NT2/D1 (cell line): ENCODE measurements at regions not wholly inside any gene's neighbourhood (a gene's known extent, or its start where the extent isn't known, plus 50 kb on each side); places are given as distances from the start of the nearest gene placed in this dataset.

Experiments
- YY1 ChIP-seq: IDR thresholded peaks from 2 replicates; pipeline ENCODE4 v1.6.1; 2011; ENCODE audit not compliant: insufficient read length, insufficient read depth
- ZNF274 ChIP-seq: IDR thresholded peaks from 2 replicates; pipeline ENCODE4 v1.6.1; 2011; ENCODE audit warnings: mild to moderate bottlenecking, low read depth, low read length

GRCh38 chr2:195404651-195405050, 252.4 kb upstream of the SLC39A10 start:
- TF ChIP-seq YY1, result no peak
- no peak for TF ChIP-seq ZNF274
